ENCODE measurements at regions not wholly inside any gene's neighbourhood (a gene's known extent, or its start where the extent isn't known, plus 50 kb on each side); places are given as distances from the start of the nearest gene placed in this dataset.
"Not testable (repeated sequence)": the region's sequence is repeated elsewhere in the genome, so short reads cannot be mapped to it uniquely, and the experiment has no call there.

- Histone ChIP-seq H3K4me1 (no peaks in the 10 kb centered on the region), H3K4me3 (ENCODE audit: low read depth, low read length) (no peak overlapping the region), H3K27me3 (no peaks in the 10 kb centered on the region), H3K9me3 (no peaks in the 10 kb centered on the region), H3K36me3 (no peaks in the 10 kb centered on the region)
- no peak for TF ChIP-seq CTCF (IDR thresholded peaks at IDR 0.05; ENCODE audit: low read depth, low read length)
- DNase-seq = no peak
Observed at GRCh38 chr5:32903613-32904012, 192.5 kb downstream of the NPR3 start.

GRCh38 chr5:32908641-32909040 is 197.5 kb downstream of the NPR3 start:
- H3K9me3 ChIP-seq = no peaks in the 10 kb centered on the region
- TF ChIP-seq CTCF (IDR thresholded peaks at IDR 0.05; ENCODE audit: low read depth, low read length) = no peak
- no peaks in the 10 kb centered on the region for H3K27me3 ChIP-seq
- no peaks in the 10 kb centered on the region for H3K4me1 ChIP-seq
- H3K36me3 ChIP-seq = no peaks in the 10 kb centered on the region
- no peak for DNase-seq
- H3K4me3 ChIP-seq (ENCODE audit: low read depth, low read length) = no peak overlapping the region

- Histone ChIP-seq H3K36me3 (no peaks in the 10 kb centered on the region), H3K4me3 (ENCODE audit: low read depth, low read length) (no peak overlapping the region), H3K27me3 (no peaks in the 10 kb centered on the region), H3K9me3 (no peaks in the 10 kb centered on the region), H3K4me1 (no peaks in the 10 kb centered on the region)
- no peak for TF ChIP-seq CTCF (IDR thresholded peaks at IDR 0.05; ENCODE audit: low read depth, low read length)
- no peak for DNase-seq
Observed at GRCh38 chr5:32909207-32909606, 198.1 kb downstream of the NPR3 start.

GRCh38 chr5:32916648-32917047 is 205.5 kb downstream of the NPR3 start:
- no peak overlapping the region for H3K4me3 ChIP-seq (ENCODE audit: low read depth, low read length)
- DNase-seq = no peak
- H3K9me3 ChIP-seq = no peaks in the 10 kb centered on the region
- H3K27me3 ChIP-seq = no peaks in the 10 kb centered on the region
- no peaks in the 10 kb centered on the region for H3K4me1 ChIP-seq
- H3K36me3 ChIP-seq = no peaks in the 10 kb centered on the region
- 0 out of 2 replicates have a peak, but pooled peaks have one; percentile 15 for TF ChIP-seq CTCF (IDR thresholded peaks at IDR 0.05; ENCODE audit: low read depth, low read length)

- Histone ChIP-seq H3K4me1 (no peaks in the 10 kb centered on the region), H3K4me3 (ENCODE audit: low read depth, low read length) (no peak overlapping the region)
- TF ChIP-seq CTCF (IDR thresholded peaks at IDR 0.05; ENCODE audit: low read depth, low read length) = no peak
Observed at GRCh38 chr5:32928761-32929160, 217.6 kb downstream of the NPR3 start.

GRCh38 chr5:32931438-32931837 is 220.3 kb downstream of the NPR3 start:
- H3K27me3 ChIP-seq; H3K9me3 ChIP-seq; H3K36me3 ChIP-seq; H3K4me3 ChIP-seq (ENCODE audit: low read depth, low read length); H3K4me1 ChIP-seq; DNase-seq: not testable (repeated sequence)

More at GRCh38 chr5:32928761-32929160, 217.6 kb downstream of the NPR3 start:
- Histone ChIP-seq H3K36me3 (no peaks in the 10 kb centered on the region), H3K27me3 (no peaks in the 10 kb centered on the region), H3K9me3 (no peaks in the 10 kb centered on the region)
- DNase-seq = no peak
